ENCODE measurements at regions not wholly inside any gene's neighbourhood (a gene's known extent, or its start where the extent isn't known, plus 50 kb on each side); places are given as distances from the start of the nearest gene placed in this dataset.

GRCh38 chr9:7360513-7360912, 439.1 kb downstream of the DMAC1 start:
- dilution Hi-C loops (cut with MboI; ENCODE audit: extremely low pct_ligation_motif_present, low sequenced_read_pairs), result no loop called here
- Histone ChIP-seq H2AFZ (ENCODE audit: control insufficient read depth, low read length) (no peak overlapping the region), H3K27ac (ENCODE audit: control insufficient read depth, insufficient read depth, low read length) (no peak overlapping the region), H3K9ac (ENCODE audit: control insufficient read depth, extremely low read depth, insufficient read depth, low read length) (no peak overlapping the region), H3K4me2 (ENCODE audit: control insufficient read depth, extremely low read depth, insufficient read depth, low read depth, low read length) (no peak overlapping the region), H4K20me1 (ENCODE audit: control insufficient read depth, extremely low read depth, insufficient read depth, low read length) (no peaks in the 10 kb centered on the region), H3K9me1 (ENCODE audit: control insufficient read depth, extremely low read depth, insufficient read depth, low read length) (no peaks in the 10 kb centered on the region), H3K9me3 (ENCODE audit: control insufficient read depth, low read depth, low read length) (no peaks in the 10 kb centered on the region), H3K4me3 (ENCODE audit: control insufficient read depth in 2 of 3, extremely low read depth in 1 of 3, insufficient read depth in 2 of 3, low read depth in 1 of 3, low read length in 3 of 3) (no peak overlapping the region), H3K4me1 (ENCODE audit: control insufficient read depth, extremely low read depth, insufficient read depth, low read length) (no peaks in the 10 kb centered on the region), H3K27me3 (ENCODE audit: control insufficient read depth, extremely low read depth, insufficient read depth, low read length) (no peaks in the 10 kb centered on the region), H3K36me3 (ENCODE audit: control insufficient read depth in 2 of 2, extremely low read depth in 1 of 2, insufficient read depth in 2 of 2, low read length in 2 of 2) (no peaks in the 10 kb centered on the region), H3K79me2 (ENCODE audit: control insufficient read depth, insufficient read depth, low read length) (no peaks in the 10 kb centered on the region)
- TF ChIP-seq EZH2 (IDR thresholded peaks at IDR 0.05; ENCODE audit: low read length) (no peak), CTCF (optimal IDR thresholded peaks at IDR 0.05 in 1 of 3, IDR thresholded peaks at IDR 0.05 in 1 of 3, conservative IDR thresholded peaks at IDR 0.05 in 1 of 3; ENCODE audit: extremely low read depth in 1 of 3, insufficient read depth in 2 of 3, low read length in 3 of 3) (peak in 2 of 3 experiments; percentile 1 to 26)
- FAIRE-seq (no peak), DNase-seq (ENCODE audit: low read depth, low spot score) (no peak)

GRCh38 chr9:7358876-7359275, 440.7 kb downstream of the DMAC1 start:
- Histone ChIP-seq H3K27me3 (ENCODE audit: control insufficient read depth, extremely low read depth, insufficient read depth, low read length) (no peaks in the 10 kb centered on the region), H3K4me1 (ENCODE audit: control insufficient read depth, extremely low read depth, insufficient read depth, low read length) (no peaks in the 10 kb centered on the region), H3K4me2 (ENCODE audit: control insufficient read depth, extremely low read depth, insufficient read depth, low read depth, low read length) (no peak overlapping the region), H2AFZ (ENCODE audit: control insufficient read depth, low read length) (no peak overlapping the region), H3K27ac (ENCODE audit: control insufficient read depth, insufficient read depth, low read length) (no peak overlapping the region), H3K79me2 (ENCODE audit: control insufficient read depth, insufficient read depth, low read length) (no peaks in the 10 kb centered on the region), H3K9me3 (ENCODE audit: control insufficient read depth, low read depth, low read length) (no peaks in the 10 kb centered on the region), H3K9ac (ENCODE audit: control insufficient read depth, extremely low read depth, insufficient read depth, low read length) (no peak overlapping the region), H4K20me1 (ENCODE audit: control insufficient read depth, extremely low read depth, insufficient read depth, low read length) (no peaks in the 10 kb centered on the region), H3K4me3 (ENCODE audit: control insufficient read depth in 2 of 3, extremely low read depth in 1 of 3, insufficient read depth in 2 of 3, low read depth in 1 of 3, low read length in 3 of 3) (no peak overlapping the region), H3K9me1 (ENCODE audit: control insufficient read depth, extremely low read depth, insufficient read depth, low read length) (no peaks in the 10 kb centered on the region), H3K36me3 (ENCODE audit: control insufficient read depth in 2 of 2, extremely low read depth in 1 of 2, insufficient read depth in 2 of 2, low read length in 2 of 2) (no peaks in the 10 kb centered on the region)
- DNase-seq (ENCODE audit: low read depth, low spot score) (no peak), FAIRE-seq (no peak)
- TF ChIP-seq CTCF (optimal IDR thresholded peaks at IDR 0.05 in 1 of 3, IDR thresholded peaks at IDR 0.05 in 1 of 3, conservative IDR thresholded peaks at IDR 0.05 in 1 of 3; ENCODE audit: extremely low read depth in 1 of 3, insufficient read depth in 2 of 3, low read length in 3 of 3) (peak in 2 of 3 experiments; percentile 31 to 34), EZH2 (IDR thresholded peaks at IDR 0.05; ENCODE audit: low read length) (no peak)
- dilution Hi-C loops (cut with MboI; ENCODE audit: extremely low pct_ligation_motif_present, low sequenced_read_pairs), result no loop called here

Data from keratinocyte (primary cell).